ENCODE measurements at regions not wholly inside any gene's neighbourhood (a gene's known extent, or its start where the extent isn't known, plus 50 kb on each side); places are given as distances from the start of the nearest gene placed in this dataset.

DNA sequence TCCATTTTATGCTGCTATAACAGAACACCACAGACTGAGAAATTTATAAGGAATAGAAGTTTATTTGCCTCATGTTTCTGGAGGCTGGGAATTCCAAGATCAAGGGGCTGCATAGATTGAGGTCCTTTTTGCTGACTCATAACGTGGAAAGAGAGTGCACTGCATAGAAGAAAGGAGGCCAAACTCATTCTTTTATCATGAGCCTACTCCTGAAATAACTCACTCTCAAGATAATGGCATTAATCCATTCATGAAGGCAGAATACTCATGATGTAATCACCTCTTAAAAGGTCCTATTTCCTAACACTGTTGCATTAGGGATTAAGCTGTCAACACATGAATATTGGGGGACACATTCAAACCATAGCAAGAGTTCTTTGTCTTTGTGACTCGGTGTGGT, 60.0 kb upstream of the FBXO33 start:
- TF ChIP-seq, protein P1, sequence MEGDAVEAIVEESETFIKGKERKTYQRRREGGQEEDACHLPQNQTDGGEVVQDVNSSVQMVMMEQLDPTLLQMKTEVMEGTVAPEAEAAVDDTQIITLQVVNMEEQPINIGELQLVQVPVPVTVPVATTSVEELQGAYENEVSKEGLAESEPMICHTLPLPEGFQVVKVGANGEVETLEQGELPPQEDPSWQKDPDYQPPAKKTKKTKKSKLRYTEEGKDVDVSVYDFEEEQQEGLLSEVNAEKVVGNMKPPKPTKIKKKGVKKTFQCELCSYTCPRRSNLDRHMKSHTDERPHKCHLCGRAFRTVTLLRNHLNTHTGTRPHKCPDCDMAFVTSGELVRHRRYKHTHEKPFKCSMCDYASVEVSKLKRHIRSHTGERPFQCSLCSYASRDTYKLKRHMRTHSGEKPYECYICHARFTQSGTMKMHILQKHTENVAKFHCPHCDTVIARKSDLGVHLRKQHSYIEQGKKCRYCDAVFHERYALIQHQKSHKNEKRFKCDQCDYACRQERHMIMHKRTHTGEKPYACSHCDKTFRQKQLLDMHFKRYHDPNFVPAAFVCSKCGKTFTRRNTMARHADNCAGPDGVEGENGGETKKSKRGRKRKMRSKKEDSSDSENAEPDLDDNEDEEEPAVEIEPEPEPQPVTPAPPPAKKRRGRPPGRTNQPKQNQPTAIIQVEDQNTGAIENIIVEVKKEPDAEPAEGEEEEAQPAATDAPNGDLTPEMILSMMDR (IDR thresholded peaks at IDR 0.05) = no peak
- TF ChIP-seq ZFX (IDR thresholded peaks at IDR 0.05; ENCODE audit: borderline replicate concordance) = no peak

Data from 22Rv1 (cell line).